Adrenal gland (tissue), 5 donors: ENCODE measurements at regions not wholly inside any gene's neighbourhood (a gene's known extent, or its start where the extent isn't known, plus 50 kb on each side); places are given as distances from the start of the nearest gene placed in this dataset.

ENCODE experiments used
- POLR2A ChIP-seq, 2 donors: fragments of 450-650 bp; IDR thresholded peaks; one replicate each; pipeline ENCODE4 v1.6.1; 2017; ENCODE audit warnings: antibody characterized with exemption in 2 of 2, mild to moderate bottlenecking in 2 of 2, moderate library complexity in 1 of 2
- TF ChIP-seq, protein P1 (sequence below), 6 experiments: fragments of 450-650 bp in 4 of 6; fragments of 200-600 bp in 2 of 6; sonication (generic) in 1 of 6; IDR thresholded peaks; 1 replicate in 5 of 6; 2 replicates in 1 of 6; pipeline versions ENCODE4 v1.5.1 to v1.8.0; 2016 to 2021; ENCODE audit warnings: antibody characterized with exemption in 6 of 6, mild to moderate bottlenecking in 2 of 6, moderate library complexity in 1 of 6
- donor health status: DM: no; HTN: no; CAD: no.

DNA sequence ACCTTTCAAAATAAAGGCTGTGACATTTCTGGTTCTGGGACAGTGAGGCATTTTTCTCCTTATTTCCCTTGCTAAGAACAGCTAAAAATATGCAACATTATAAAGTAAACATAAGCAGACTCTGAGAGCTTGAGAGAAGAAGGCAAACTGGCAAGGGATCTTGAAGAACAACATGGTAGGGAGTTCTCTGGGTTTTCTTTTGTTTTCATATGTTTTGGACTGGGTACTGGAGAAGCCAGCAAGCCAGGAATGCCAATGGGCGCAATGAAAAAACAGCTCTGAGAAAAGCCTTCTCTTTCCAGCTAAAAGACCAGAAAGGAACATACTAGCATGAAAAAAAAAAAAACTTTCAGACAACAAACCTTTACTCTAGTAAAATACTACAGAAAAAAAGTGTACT, 351.4 kb upstream of the HS6ST1 start:
- TF ChIP-seq, protein P1, sequence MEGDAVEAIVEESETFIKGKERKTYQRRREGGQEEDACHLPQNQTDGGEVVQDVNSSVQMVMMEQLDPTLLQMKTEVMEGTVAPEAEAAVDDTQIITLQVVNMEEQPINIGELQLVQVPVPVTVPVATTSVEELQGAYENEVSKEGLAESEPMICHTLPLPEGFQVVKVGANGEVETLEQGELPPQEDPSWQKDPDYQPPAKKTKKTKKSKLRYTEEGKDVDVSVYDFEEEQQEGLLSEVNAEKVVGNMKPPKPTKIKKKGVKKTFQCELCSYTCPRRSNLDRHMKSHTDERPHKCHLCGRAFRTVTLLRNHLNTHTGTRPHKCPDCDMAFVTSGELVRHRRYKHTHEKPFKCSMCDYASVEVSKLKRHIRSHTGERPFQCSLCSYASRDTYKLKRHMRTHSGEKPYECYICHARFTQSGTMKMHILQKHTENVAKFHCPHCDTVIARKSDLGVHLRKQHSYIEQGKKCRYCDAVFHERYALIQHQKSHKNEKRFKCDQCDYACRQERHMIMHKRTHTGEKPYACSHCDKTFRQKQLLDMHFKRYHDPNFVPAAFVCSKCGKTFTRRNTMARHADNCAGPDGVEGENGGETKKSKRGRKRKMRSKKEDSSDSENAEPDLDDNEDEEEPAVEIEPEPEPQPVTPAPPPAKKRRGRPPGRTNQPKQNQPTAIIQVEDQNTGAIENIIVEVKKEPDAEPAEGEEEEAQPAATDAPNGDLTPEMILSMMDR (IDR thresholded peaks at IDR 0.05), result no peak
- TF ChIP-seq POLR2A (IDR thresholded peaks at IDR 0.05), result no peak
